ENCODE measurements at regions not wholly inside any gene's neighbourhood (a gene's known extent, or its start where the extent isn't known, plus 50 kb on each side); places are given as distances from the start of the nearest gene placed in this dataset.
"Not testable (repeated sequence)": the region's sequence is repeated elsewhere in the genome, so short reads cannot be mapped to it uniquely, and the experiment has no call there.

DNA sequence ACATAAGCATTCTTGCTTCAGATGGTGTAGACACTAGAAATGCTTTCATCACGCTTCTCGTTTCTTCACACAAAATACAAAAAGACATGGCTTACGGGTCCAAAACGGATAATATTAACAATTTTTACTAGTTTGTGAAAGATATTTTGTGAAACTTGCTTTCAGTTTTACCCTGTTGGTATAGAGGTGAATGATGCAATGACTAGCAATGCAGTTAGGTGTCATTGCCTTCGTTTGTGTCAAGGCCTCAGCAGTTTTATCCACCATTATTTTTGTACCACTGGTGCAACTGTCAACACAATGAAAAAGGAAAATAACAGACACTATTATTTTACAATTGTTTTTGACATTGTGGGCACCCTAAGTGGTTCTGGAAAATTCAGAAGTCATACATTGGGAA, 323.0 kb downstream of the FLRT2 start:
- TF ChIP-seq, protein P1, sequence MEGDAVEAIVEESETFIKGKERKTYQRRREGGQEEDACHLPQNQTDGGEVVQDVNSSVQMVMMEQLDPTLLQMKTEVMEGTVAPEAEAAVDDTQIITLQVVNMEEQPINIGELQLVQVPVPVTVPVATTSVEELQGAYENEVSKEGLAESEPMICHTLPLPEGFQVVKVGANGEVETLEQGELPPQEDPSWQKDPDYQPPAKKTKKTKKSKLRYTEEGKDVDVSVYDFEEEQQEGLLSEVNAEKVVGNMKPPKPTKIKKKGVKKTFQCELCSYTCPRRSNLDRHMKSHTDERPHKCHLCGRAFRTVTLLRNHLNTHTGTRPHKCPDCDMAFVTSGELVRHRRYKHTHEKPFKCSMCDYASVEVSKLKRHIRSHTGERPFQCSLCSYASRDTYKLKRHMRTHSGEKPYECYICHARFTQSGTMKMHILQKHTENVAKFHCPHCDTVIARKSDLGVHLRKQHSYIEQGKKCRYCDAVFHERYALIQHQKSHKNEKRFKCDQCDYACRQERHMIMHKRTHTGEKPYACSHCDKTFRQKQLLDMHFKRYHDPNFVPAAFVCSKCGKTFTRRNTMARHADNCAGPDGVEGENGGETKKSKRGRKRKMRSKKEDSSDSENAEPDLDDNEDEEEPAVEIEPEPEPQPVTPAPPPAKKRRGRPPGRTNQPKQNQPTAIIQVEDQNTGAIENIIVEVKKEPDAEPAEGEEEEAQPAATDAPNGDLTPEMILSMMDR (IDR thresholded peaks at IDR 0.05; ENCODE audit: partially characterized antibody, unreplicated experiment) = no peak
- Mint-ChIP-seq H3K4me3 (ENCODE audit: unreplicated experiment) (no peak overlapping the region), H3K27me3 (ENCODE audit: unreplicated experiment) (no peaks in the 10 kb centered on the region), H3K4me1 (ENCODE audit: low read depth, unreplicated experiment) (no peaks in the 10 kb centered on the region), H3K36me3 (ENCODE audit: unreplicated experiment) (no peaks in the 10 kb centered on the region), H3K9me3 (ENCODE audit: unreplicated experiment) (no peaks in the 10 kb centered on the region), H3K27ac (ENCODE audit: unreplicated experiment) (no peak overlapping the region)
- DNase-seq = no peak

DNA sequence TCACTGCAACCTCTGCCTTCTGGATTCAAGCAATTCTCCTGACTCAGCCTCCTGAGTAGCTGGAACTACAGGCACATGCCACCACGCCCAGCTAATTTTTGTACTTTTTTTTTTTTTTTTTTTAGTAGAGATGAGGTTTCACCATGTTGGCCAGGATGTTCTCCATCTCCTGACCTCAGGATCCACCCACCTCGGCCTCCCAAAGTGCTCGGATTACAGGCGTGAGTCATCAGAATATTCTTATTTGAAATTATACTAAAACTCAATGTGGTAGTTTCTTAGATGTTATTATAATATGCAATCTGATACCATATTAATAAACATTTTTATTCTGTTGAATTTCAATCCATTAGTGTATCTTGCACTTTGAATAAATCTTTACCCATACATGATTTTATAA, 322.2 kb downstream of the FLRT2 start:
- H3K27ac Mint-ChIP-seq (ENCODE audit: unreplicated experiment); H3K9me3 Mint-ChIP-seq (ENCODE audit: unreplicated experiment); H3K4me1 Mint-ChIP-seq (ENCODE audit: low read depth, unreplicated experiment); H3K27me3 Mint-ChIP-seq (ENCODE audit: unreplicated experiment); DNase-seq; H3K4me3 Mint-ChIP-seq (ENCODE audit: unreplicated experiment); H3K36me3 Mint-ChIP-seq (ENCODE audit: unreplicated experiment): not testable (repeated sequence)

DNA sequence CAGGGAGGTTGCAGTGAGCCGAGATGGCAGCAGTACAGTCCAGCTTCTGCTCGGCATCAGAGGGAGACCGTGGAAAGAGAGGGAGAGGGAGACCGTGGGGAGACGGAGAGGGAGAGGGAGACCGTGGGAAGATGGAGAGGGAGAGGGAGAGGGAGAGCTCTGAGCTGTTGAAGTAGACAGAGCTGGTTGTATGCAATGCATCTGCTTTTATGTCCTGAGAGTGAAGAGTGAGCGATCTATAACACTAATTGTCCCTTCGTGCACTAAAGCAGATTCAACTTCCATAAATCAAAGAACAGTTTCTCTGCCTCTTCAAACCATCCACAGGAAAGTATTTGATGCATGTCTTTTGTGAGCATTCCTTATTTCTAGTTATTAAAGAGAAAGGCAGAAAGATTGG, 300.6 kb downstream of the FLRT2 start:
- H3K4me3 Mint-ChIP-seq (ENCODE audit: unreplicated experiment); H3K9me3 Mint-ChIP-seq (ENCODE audit: unreplicated experiment); H3K36me3 Mint-ChIP-seq (ENCODE audit: unreplicated experiment); H3K4me1 Mint-ChIP-seq (ENCODE audit: low read depth, unreplicated experiment); H3K27ac Mint-ChIP-seq (ENCODE audit: unreplicated experiment); H3K27me3 Mint-ChIP-seq (ENCODE audit: unreplicated experiment); DNase-seq: not testable (repeated sequence)

DNA sequence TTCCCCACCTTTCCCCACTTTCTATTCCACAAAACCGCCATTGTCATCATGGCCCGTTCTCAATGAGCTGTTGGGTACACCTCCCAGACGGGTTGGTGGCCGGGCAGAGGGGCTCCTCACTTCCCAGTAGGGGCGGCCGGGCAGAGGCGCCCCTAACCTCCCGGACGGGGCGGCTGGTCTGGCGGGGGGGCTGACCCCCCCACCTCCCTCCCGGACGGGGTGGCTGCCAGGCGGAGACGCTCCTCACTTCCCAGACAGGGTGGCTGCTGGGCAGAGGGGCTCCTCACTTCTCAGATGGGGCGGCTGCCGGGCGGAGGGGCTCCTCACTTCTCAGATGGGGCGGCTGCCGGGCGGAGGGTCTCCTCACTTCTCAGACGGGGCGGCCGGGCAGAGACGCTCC, 299.7 kb downstream of the FLRT2 start:
- H3K27ac Mint-ChIP-seq (ENCODE audit: unreplicated experiment); H3K4me3 Mint-ChIP-seq (ENCODE audit: unreplicated experiment); H3K27me3 Mint-ChIP-seq (ENCODE audit: unreplicated experiment); H3K36me3 Mint-ChIP-seq (ENCODE audit: unreplicated experiment); H3K9me3 Mint-ChIP-seq (ENCODE audit: unreplicated experiment); DNase-seq; H3K4me1 Mint-ChIP-seq (ENCODE audit: low read depth, unreplicated experiment): not testable (repeated sequence)

DNA sequence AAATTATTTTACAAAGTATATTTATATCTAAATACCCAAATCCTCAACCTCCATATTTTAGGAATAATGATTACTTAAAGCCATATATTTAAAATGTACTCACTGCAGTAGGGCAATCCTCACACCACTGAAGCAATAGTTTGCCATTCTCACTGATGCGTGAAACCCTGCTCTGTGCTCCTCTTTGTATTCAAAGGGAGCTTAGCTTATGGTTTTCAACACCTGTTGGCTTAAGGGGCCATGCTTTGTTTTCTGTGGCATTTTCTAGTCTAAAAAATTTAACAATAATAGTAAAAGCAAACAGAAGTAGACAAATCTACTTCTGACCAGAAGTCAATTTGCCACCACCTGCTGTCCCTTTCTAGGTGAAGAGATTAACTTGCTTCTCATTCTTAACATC, 294.6 kb downstream of the FLRT2 start:
- peaks cover 1% of the 10 kb centered on the region for H3K27me3 Mint-ChIP-seq (ENCODE audit: unreplicated experiment)
- no peak overlapping the region for H3K4me3 Mint-ChIP-seq (ENCODE audit: unreplicated experiment)

DNA sequence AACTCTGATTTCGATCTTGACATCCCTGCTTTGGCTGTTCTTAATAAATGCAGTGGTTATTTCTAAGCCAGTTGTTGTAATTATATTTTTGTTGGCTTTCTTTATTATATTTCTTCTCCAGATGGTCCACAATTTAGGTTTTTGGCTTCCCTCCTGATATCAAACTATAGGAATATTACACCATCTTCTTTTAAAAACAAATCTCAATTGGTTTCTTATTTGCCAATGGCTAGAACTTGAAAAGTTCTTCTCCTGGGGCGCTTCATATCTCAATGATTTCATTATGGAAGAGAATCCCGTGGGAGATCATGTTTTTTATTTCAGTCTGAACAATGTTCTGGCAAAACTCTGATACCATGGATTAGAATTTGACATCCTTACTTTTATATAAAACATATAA, 292.3 kb downstream of the FLRT2 start:
- Mint-ChIP-seq H3K4me1 (ENCODE audit: low read depth, unreplicated experiment) (no peaks in the 10 kb centered on the region), H3K9me3 (ENCODE audit: unreplicated experiment) (no peaks in the 10 kb centered on the region), H3K27ac (ENCODE audit: unreplicated experiment) (no peak overlapping the region), H3K27me3 (ENCODE audit: unreplicated experiment) (peaks cover 1% of the 10 kb centered on the region), H3K36me3 (ENCODE audit: unreplicated experiment) (no peaks in the 10 kb centered on the region), H3K4me3 (ENCODE audit: unreplicated experiment) (no peak overlapping the region)
- DNase-seq = no peak
- TF ChIP-seq, protein P1 (IDR thresholded peaks at IDR 0.05; ENCODE audit: partially characterized antibody, unreplicated experiment) = no peak

More for the DNA sequence above, 294.6 kb downstream of the FLRT2 start:
- TF ChIP-seq, protein P1 (IDR thresholded peaks at IDR 0.05; ENCODE audit: partially characterized antibody, unreplicated experiment) = no peak
- no peak overlapping the region for H3K27ac Mint-ChIP-seq (ENCODE audit: unreplicated experiment)
- DNase-seq = no peak
- no peaks in the 10 kb centered on the region for H3K4me1 Mint-ChIP-seq (ENCODE audit: low read depth, unreplicated experiment)
- no peaks in the 10 kb centered on the region for H3K36me3 Mint-ChIP-seq (ENCODE audit: unreplicated experiment)
- H3K9me3 Mint-ChIP-seq (ENCODE audit: unreplicated experiment) = no peaks in the 10 kb centered on the region

DNA sequence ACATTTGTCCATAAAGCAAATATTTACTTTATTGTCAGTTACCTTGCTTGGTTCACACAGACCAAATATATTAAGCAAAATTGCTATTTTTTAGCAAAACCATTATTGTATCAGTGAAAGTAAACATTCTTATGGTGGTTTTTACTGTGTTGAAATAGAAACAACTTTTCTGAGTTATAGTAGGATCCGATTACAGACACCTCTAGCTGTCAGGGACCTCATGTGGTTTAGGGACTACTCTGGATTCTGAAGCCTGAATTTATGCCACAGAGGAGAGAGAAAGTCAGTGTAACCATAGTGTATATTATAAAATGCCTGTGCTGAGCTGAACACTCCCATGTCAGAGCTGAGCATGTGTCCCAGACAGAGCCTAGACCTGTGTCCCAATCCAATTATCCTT, 287.5 kb downstream of the FLRT2 start:
- H3K9me3 Mint-ChIP-seq (ENCODE audit: unreplicated experiment) = no peaks in the 10 kb centered on the region
- H3K27me3 Mint-ChIP-seq (ENCODE audit: unreplicated experiment) = peaks cover 1% of the 10 kb centered on the region
- no peak overlapping the region for H3K27ac Mint-ChIP-seq (ENCODE audit: unreplicated experiment)
- DNase-seq = no peak
- no peaks in the 10 kb centered on the region for H3K36me3 Mint-ChIP-seq (ENCODE audit: unreplicated experiment)
- H3K4me3 Mint-ChIP-seq (ENCODE audit: unreplicated experiment) = no peak overlapping the region
- H3K4me1 Mint-ChIP-seq (ENCODE audit: low read depth, unreplicated experiment) = no peaks in the 10 kb centered on the region
- TF ChIP-seq, protein P1 (IDR thresholded peaks at IDR 0.05; ENCODE audit: partially characterized antibody, unreplicated experiment) = no peak

All from glutamatergic neuron (in vitro differentiated cells).